HG02884 (cell line): ENCODE measurements at regions not wholly inside any gene's neighbourhood (a gene's known extent, or its start where the extent isn't known, plus 50 kb on each side); places are given as distances from the start of the nearest gene placed in this dataset.

ENCODE experiments used
- ATAC-seq: cut with Tn5 transposase; IDR thresholded peaks from one replicate; pipeline ENCODE4 v1.9.1; 2021; ENCODE audit warnings: mild to moderate bottlenecking, moderate library complexity; ENCODE audit not compliant: unreplicated experiment

DNA sequence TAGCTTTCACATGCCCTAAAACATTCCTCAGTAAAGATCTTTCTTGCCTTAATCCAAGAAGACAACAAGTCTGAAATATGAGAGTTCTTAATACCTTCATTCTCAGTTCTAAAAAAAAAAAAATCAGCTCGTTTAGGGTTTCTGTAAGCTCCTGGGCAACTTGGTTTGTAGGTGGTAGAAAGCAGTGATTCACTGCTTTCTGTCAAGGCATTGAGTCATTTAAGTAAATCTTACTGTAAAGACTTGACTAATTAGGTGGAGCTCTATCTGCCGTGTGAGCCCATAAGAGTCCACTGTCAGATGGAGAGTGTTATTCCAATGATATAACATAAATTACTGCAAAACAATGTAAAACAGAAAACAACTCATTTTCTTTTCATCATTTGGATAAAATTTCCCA lies 56.1 kb upstream of the MAST4 start:
- no peak for ATAC-seq

DNA sequence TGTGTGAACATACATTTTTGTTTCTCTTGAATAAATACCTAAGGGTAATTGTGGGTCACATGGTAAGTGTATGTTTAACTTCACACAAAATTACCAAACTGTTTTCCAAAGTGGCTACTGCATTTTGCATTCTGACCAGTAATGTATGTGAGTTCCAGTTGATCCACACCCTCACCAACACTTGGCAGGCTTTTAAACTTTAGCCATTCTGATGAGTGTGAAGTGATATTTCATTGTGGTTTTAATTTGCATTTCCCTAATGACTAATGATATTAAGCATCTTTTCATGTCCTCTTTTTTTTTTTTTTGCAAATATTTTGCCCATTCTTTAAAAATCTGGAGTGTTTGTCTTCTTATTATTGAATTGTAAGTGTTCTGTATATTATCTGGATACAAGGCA lies 53.5 kb upstream of the MAST4 start:
- no peak for ATAC-seq
